Erythroblast (primary cell): ENCODE measurements at regions not wholly inside any gene's neighbourhood (a gene's known extent, or its start where the extent isn't known, plus 50 kb on each side); places are given as distances from the start of the nearest gene placed in this dataset.

Experiments
- GATA1 ChIP-seq: IDR thresholded peaks from 2 replicates; pipeline ENCODE4 v1.6.1; 2011; ENCODE audit warnings: low read depth, mild to moderate bottlenecking, control low read depth, low read length, moderate library complexity
- POLR2A ChIP-seq: IDR thresholded peaks from 2 replicates; pipeline ENCODE4 v1.6.1; 2011; ENCODE audit warnings: mild to moderate bottlenecking, low read length

DNA sequence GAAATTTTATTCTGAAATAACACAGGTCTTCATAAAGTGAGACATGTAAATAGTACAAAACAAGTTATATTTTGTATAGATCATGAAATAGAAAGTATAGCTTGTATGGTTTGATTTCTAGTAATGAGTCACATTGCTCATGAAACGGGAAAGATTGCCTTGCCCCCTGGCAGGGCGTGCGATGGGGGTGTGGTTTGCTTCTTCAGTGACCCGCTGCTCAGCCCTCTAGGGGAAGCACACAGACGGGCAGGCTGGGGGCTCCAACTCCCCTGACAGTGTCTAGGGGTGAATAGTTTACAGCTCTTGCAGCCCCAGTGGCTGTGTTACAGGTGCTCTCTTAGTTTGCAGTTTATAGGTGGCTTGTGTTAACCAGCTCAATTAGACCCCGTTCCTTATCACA, 170.5 kb upstream of the RGS17 start:
- TF ChIP-seq POLR2A: no peak
- no peak for TF ChIP-seq GATA1
